ENCODE measurements at regions not wholly inside any gene's neighbourhood (a gene's known extent, or its start where the extent isn't known, plus 50 kb on each side); places are given as distances from the start of the nearest gene placed in this dataset.

- Histone ChIP-seq H3K9ac (ENCODE audit: insufficient read depth in 1 of 2, low read length in 2 of 2) (no peak overlapping the region), H3K4me1 (ENCODE audit: control insufficient read depth in 5 of 5, insufficient read depth in 5 of 5, low read length in 5 of 5) (peaks cover 0 to 13% (median 10%) of the 10 kb centered on the region in 5 donors), H3K36me3 (ENCODE audit: control insufficient read depth in 4 of 4, insufficient read depth in 4 of 4, low read length in 4 of 4) (no peaks in the 10 kb centered on the region), H3K27ac (ENCODE audit: low read depth in 1 of 2, low read length in 1 of 2) (no peak overlapping the region), H3K27me3 (ENCODE audit: control insufficient read depth in 3 of 3, insufficient read depth in 3 of 3, low read length in 2 of 3) (no peaks in the 10 kb centered on the region), H3K4me3 (no peak overlapping the region), H3K9me3 (ENCODE audit: control insufficient read depth in 4 of 4, insufficient read depth in 3 of 4, low read length in 3 of 4) (peaks cover 0 to 7% (median 4%) of the 10 kb centered on the region in 4 donors)
- no peak for TF ChIP-seq CTCF (IDR thresholded peaks at IDR 0.05; ENCODE audit: control extremely low read depth, extremely low read depth)
- no peak for ATAC-seq (ENCODE audit: insufficient read depth, low FRiP score)
- no peak for DNase-seq
Observed at GRCh38 chr5:174363934-174364333, 318.4 kb downstream of the NSG2 start.

- ATAC-seq (ENCODE audit: insufficient read depth, low FRiP score), result no peak
- no peaks in the 10 kb centered on the region for H3K36me3 ChIP-seq (ENCODE audit: control insufficient read depth in 4 of 4, insufficient read depth in 4 of 4, low read length in 4 of 4)
- H3K9ac ChIP-seq (ENCODE audit: insufficient read depth in 1 of 2, low read length in 2 of 2), result no peak overlapping the region
- peaks cover 0 to 7% (median 4%) of the 10 kb centered on the region in 4 donors for H3K9me3 ChIP-seq (ENCODE audit: control insufficient read depth in 4 of 4, insufficient read depth in 3 of 4, low read length in 3 of 4)
- no peak for TF ChIP-seq CTCF (IDR thresholded peaks at IDR 0.05; ENCODE audit: control extremely low read depth, extremely low read depth)
- no peak overlapping the region for H3K4me3 ChIP-seq
- no peak overlapping the region for H3K27ac ChIP-seq (ENCODE audit: low read depth in 1 of 2, low read length in 1 of 2)
- 86 to 93% methylated on average over 2 of the region's 2 CpGs for WGBS, 2 donors
- H3K4me1 ChIP-seq (ENCODE audit: control insufficient read depth in 5 of 5, insufficient read depth in 5 of 5, low read length in 5 of 5), result peaks cover 0 to 7% (median 3%) of the 10 kb centered on the region in 5 donors
- H3K27me3 ChIP-seq (ENCODE audit: control insufficient read depth in 3 of 3, insufficient read depth in 3 of 3, low read length in 2 of 3), result no peaks in the 10 kb centered on the region
- DNase-seq, result no peak
Observed at GRCh38 chr5:174364676-174365075, 319.2 kb downstream of the NSG2 start.

- DNase-seq, result no peak
- WGBS, 2 donors, result 49 to 50% methylated on average over 10 of the region's 10 CpGs
- no peak for TF ChIP-seq CTCF (IDR thresholded peaks at IDR 0.05; ENCODE audit: control extremely low read depth, extremely low read depth)
- no peak overlapping the region for H3K4me3 ChIP-seq
- no peaks in the 10 kb centered on the region for H3K4me1 ChIP-seq (ENCODE audit: control insufficient read depth in 5 of 5, insufficient read depth in 5 of 5, low read length in 5 of 5)
- H3K9me3 ChIP-seq (ENCODE audit: control insufficient read depth in 4 of 4, insufficient read depth in 3 of 4, low read length in 3 of 4), result peaks cover 0 to 1% (median 0%) of the 10 kb centered on the region in 4 donors
- ATAC-seq (ENCODE audit: insufficient read depth, low FRiP score), result no peak
- H3K27me3 ChIP-seq (ENCODE audit: control insufficient read depth in 3 of 3, insufficient read depth in 3 of 3, low read length in 2 of 3), result no peaks in the 10 kb centered on the region
- no peak overlapping the region for H3K27ac ChIP-seq (ENCODE audit: low read depth in 1 of 2, low read length in 1 of 2)
- H3K36me3 ChIP-seq (ENCODE audit: control insufficient read depth in 4 of 4, insufficient read depth in 4 of 4, low read length in 4 of 4), result no peaks in the 10 kb centered on the region
- no peak overlapping the region for H3K9ac ChIP-seq (ENCODE audit: insufficient read depth in 1 of 2, low read length in 2 of 2)
Observed at GRCh38 chr5:174371600-174372094, 326.1 kb downstream of the NSG2 start.

- no peak for DNase-seq
- Histone ChIP-seq H3K9me3 (ENCODE audit: control insufficient read depth in 4 of 4, insufficient read depth in 3 of 4, low read length in 3 of 4) (peaks cover 0 to 5% (median 0%) of the 10 kb centered on the region in 4 donors), H3K4me1 (ENCODE audit: control insufficient read depth in 5 of 5, insufficient read depth in 5 of 5, low read length in 5 of 5) (no peaks in the 10 kb centered on the region), H3K36me3 (ENCODE audit: control insufficient read depth in 4 of 4, insufficient read depth in 4 of 4, low read length in 4 of 4) (no peaks in the 10 kb centered on the region), H3K9ac (ENCODE audit: insufficient read depth in 1 of 2, low read length in 2 of 2) (no peak overlapping the region), H3K27ac (ENCODE audit: low read depth in 1 of 2, low read length in 1 of 2) (no peak overlapping the region), H3K4me3 (no peak overlapping the region), H3K27me3 (ENCODE audit: control insufficient read depth in 3 of 3, insufficient read depth in 3 of 3, low read length in 2 of 3) (no peaks in the 10 kb centered on the region)
- 70 to 84% methylated on average over 8 of the region's 8 CpGs for WGBS, 2 donors
- ATAC-seq (ENCODE audit: insufficient read depth, low FRiP score), result no peak
- TF ChIP-seq CTCF (IDR thresholded peaks at IDR 0.05; ENCODE audit: control extremely low read depth, extremely low read depth), result no peak
Observed at GRCh38 chr5:174374206-174374605, 328.7 kb downstream of the NSG2 start.
